ENCODE measurements at regions not wholly inside any gene's neighbourhood (a gene's known extent, or its start where the extent isn't known, plus 50 kb on each side); places are given as distances from the start of the nearest gene placed in this dataset.

- DNase-seq = no peak
These were observed 102.4 kb upstream of the FRY start for GRCh38 chr13:31929031-31929770.

GRCh38 chr13:31930490-31930889, 101.1 kb upstream of the FRY start:
- DNase-seq = no peak

- DNase-seq = no peak
These were observed 100.6 kb upstream of the FRY start for GRCh38 chr13:31930901-31931522.

GRCh38 chr13:31937436-31937835, 94.1 kb upstream of the FRY start:
- no peak for DNase-seq

DNA sequence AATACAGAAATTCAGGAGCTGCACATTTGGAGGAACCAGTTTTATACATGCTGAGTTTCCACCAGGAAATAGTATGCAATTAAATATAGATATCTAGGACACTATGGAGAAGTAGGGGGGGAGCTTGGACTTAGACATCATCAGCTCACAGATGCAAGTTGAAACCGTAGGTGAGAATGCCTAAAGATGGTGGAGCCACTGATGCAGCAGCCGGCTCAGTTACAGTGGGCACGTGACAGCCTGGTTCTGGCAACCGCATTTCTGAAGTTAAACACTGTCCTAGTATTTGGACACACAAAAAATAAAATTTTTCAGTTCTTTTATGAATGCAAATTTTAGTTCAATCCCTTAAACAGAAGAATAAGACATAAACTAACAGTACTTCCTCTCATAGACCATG, 91.5 kb upstream of the FRY start:
- no peak for DNase-seq

DNA sequence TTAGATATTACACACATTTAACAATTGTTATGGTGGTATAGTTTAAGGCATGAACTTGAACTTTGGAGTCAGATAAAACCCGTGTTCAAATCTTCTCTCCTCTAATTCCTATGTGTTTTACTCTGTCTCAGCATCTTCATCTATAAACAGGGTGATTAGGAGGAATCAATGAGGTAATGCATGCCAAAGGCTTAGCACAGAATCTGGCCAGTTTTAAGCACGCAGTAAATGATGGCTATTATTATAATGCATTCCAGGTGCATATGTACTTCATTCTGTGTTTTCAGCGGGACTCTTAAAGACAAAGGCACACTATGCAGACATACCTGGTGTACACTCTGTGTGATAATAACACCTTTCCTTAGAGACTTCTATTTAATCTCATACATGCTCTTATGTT, 88.0 kb upstream of the FRY start:
- no peak for DNase-seq

DNA sequence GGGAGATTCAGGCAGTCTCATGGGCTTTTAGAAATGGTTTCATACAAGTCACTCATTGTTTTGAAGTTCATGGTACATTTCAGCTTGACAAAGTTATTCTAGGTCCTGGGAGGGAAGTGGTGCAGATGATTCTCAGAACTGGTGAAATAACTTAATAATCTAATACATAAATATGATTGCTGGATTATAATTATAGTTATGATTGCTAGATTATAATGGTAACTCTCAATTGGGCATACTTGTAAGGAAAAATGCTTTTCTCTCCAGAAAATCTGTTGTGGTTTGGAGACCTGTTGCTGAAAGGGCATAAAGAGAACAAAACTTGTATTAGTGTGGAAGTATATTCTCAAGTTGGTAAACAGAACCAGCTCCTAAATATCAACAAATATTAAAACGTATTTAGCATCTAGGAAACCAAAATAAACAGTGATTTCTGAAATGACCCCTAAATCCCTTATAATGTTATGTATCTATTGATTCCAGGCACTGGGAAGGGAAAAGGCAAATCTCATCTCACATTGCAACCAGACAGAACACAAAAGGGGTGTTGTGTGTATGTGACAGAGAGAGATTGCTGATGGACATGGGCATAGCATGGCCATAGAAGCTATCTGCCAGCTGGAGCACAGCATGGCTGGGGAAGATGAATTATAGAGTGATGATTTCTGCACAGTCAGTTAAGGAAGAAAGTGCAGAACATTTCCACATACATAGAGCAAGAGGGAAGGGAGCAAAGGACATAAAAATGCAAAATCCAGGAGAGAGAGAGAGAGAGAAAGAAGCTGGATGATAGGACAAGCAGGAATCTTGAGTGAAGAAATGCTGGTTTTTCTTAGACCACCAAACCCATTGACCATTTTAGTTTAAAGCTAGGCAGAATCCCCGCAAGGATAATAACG, 87.1 kb upstream of the FRY start:
- no peak for DNase-seq

- peak; percentile 95 to 99 (median 98) for DNase-seq
These were observed 86.2 kb upstream of the FRY start for GRCh38 chr13:31945202-31945961.

- DNase-seq = no peak
These were observed 85.3 kb upstream of the FRY start for GRCh38 chr13:31946091-31946770.

- no peak for DNase-seq
These were observed 84.5 kb upstream of the FRY start for GRCh38 chr13:31947105-31947504.

- DNase-seq = no peak
These were observed 84.1 kb upstream of the FRY start for GRCh38 chr13:31947506-31947905.

GRCh38 chr13:31949486-31949885, 82.1 kb upstream of the FRY start:
- DNase-seq = no peak

DNA sequence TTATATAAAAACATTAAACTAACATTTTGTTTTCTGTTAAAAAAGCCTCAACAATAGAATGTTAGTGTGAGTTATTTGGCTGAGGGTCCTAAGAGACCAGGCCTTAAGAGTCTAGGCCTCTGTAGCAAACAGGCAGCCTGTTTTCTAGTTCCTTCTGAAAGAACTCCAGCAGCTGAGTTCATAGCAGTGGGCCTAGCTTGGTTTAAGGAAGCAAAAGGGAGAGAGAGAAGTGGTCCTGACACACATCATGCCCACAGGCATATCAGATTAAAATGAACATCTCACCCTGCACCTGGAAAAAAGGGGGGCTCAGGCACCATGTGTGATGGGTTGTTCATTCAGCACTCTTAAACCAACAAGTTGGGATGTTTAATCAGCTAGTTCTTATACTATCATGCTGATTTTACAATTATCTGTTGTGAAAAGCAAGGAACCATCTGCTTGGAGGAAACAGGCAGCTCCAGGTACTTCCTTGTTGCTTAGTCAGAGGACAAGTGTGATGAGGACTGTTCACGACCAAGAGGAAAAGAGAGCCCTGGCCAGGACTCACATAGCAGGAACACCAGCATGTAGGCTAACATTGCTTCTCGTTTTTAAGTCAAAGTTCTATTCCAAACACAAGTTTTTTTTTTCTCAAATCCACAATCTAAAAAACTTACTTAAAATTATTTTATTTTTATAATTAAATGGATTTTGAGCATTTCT, 81.3 kb upstream of the FRY start:
- DNase-seq = peak in 3 of 4 experiments; percentile 51 to 67 (median 64)

DNA sequence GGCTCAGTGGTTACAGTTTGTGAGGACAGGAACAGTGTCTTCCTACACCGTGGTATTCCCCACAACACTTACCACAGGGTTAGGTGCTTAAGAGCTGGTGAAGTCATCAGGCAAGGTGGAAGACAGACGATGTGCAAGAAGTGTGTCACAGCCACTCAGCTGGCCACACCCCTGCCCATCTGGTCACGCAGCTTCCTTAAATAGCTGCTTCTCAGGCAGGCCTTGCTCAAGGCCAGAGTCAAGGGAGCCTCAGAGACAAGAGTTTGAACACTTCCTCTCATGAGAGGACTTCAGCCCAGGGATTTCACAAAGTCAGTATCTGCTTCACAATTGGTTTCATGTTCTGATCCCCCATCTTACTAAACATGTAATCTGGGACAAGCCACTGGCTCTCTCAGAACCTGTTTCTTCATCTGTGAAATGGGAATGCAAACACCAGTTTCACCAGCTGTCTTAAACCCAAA, 80.3 kb upstream of the FRY start:
- peak; percentile 95 to 99 (median 96) for DNase-seq

GRCh38 chr13:31952641-31953380, 78.8 kb upstream of the FRY start:
- no peak for DNase-seq

- no peak for DNase-seq
These were observed 76.5 kb upstream of the FRY start for GRCh38 chr13:31955101-31955500.

DNA sequence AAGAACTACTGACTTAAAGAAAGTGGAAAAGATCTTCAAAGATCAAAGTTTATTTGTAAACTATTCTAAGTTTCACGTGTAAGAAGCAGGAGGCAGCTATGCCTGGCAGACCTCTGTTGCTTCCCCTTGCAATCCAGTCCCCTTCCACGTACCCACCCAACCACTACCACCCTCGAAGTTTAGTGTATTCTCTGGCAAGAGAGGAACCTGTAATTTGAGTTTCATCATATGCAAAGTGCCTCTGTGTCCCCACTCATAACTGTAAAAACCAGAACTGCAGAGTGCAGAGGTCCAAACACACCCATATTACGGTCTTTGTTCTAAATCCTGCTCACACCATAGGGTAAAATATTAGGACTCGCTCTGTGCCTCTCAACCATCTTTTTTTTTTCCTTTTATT, 75.8 kb upstream of the FRY start:
- peak in 3 of 4 experiments; percentile 39 to 56 (median 50) for DNase-seq

- no peak for DNase-seq
These were observed 74.5 kb upstream of the FRY start for GRCh38 chr13:31956980-31957644.

DNA sequence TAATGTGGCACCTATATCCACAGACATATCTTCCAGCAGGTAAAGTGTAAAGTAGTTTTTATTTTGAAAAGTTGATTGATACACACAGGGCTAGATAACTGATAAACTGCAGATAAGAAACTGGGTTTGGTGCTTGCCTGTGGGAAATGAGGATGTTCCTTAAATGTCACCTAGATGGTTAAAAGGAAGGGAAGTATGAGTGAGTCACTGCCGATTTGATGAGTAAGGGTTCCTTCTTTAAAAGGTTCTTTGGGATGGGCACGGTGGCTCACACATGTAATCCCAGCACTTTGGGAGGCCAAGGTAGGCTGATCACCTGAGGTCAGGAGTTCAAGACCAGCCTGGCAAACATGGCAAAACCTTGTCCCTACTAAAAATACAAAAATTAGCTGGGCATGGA, 73.8 kb upstream of the FRY start:
- peak in 3 of 4 experiments; percentile 26 to 61 (median 58) for DNase-seq
